LNCaP clone FGC (cell line): ENCODE measurements at regions not wholly inside any gene's neighbourhood (a gene's known extent, or its start where the extent isn't known, plus 50 kb on each side); places are given as distances from the start of the nearest gene placed in this dataset.
"Not testable (repeated sequence)": the region's sequence is repeated elsewhere in the genome, so short reads cannot be mapped to it uniquely, and the experiment has no call there.

Experiments used
- DNase-seq: peaks from one replicate; pipeline ENCODE4 v3.0.0-alpha.2; 2011; ENCODE audit warnings: low read depth
- H3K4me3 ChIP-seq: 2 replicates; pipeline ENCODE4 v1.5.1; 2011; ENCODE audit warnings: mild to moderate bottlenecking, low read depth, low read length, control low read depth

GRCh38 chr16:18159185-18159584 lies 177.4 kb downstream of the NPIPA8 start:
- DNase-seq, H3K4me3 ChIP-seq: not testable (repeated sequence)

DNA sequence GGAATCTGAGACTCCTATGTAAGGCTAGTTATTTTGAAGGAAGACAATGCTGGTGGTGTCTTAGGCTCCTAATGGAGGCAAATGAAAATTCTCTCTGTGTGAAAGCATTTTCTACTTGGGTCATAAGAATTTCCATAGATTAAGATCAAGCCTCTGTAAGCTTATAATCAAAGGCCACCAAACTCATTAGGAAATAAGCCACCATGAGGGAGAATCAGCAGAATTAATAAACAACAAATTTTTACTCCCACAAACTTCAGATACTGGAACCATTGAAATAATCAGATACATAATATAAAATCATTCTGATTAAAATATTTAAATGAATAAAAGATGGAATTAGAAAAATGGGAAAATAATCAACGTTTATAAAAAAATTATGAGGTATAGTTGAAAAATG lies 178.7 kb downstream of the NPIPA8 start:
- not testable (repeated sequence) for DNase-seq, H3K4me3 ChIP-seq

DNA sequence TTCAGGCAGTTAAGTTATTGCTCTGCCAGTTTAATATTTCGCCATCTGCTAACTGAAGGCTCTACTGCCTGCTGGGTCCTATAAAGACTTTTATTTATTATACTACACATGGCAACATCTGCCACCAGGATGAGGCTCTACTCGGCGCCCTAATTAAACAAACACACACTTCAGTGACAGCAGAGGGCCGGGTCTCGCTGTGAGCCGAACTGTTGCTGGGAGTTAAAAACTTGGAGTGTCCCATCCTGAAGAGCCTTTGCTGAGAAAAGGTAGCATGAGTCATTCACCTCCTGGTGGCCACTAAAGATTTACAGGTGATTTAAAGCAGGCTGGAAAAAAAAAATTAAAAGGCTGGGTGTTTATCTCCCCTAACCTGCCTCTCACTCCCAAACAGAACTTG lies 183.7 kb downstream of the NPIPA8 start:
- not testable (repeated sequence) for DNase-seq, H3K4me3 ChIP-seq

- not testable (repeated sequence) for H3K4me3 ChIP-seq, DNase-seq
Measured at GRCh38 chr16:18148132-18148531, 188.4 kb downstream of the NPIPA8 start.

- DNase-seq: not testable (repeated sequence)
Measured at GRCh38 chr16:18146601-18147142, 189.9 kb downstream of the NPIPA8 start.

GRCh38 chr16:18142066-18142465 lies 194.5 kb downstream of the NPIPA8 start:
- not testable (repeated sequence) for DNase-seq, H3K4me3 ChIP-seq

More at GRCh38 chr16:18146601-18147142, 189.9 kb downstream of the NPIPA8 start:
- not testable (repeated sequence) for H3K4me3 ChIP-seq

GRCh38 chr16:18136288-18136687 lies 200.2 kb downstream of the NPIPA8 start:
- not testable (repeated sequence) for DNase-seq, H3K4me3 ChIP-seq

DNA sequence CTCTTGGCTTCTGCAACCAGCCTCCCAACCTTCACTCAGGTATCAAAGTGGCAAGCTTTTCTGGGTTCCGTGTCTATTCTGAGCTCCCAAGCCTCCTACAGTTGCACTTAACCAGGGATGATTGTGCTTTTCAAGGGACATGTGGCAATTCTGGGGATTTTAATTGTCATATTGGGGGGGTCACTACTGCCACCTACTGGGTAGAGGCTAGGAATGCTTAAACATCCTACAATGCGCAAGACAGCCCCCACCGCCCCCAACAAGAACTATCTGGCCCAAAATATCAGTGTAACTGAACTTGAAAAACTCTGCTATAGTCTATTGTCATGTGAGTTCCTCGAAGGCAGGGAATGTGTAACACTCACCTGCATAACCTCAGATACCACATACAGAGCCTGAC lies 201.5 kb downstream of the NPIPA8 start:
- not testable (repeated sequence) for H3K4me3 ChIP-seq, DNase-seq

- DNase-seq, H3K4me3 ChIP-seq: not testable (repeated sequence)
Measured at GRCh38 chr16:18131587-18131986, 204.9 kb downstream of the NPIPA8 start.

- DNase-seq, H3K4me3 ChIP-seq: not testable (repeated sequence)
Measured at GRCh38 chr16:18130478-18131120, 205.9 kb downstream of the NPIPA8 start.

DNA sequence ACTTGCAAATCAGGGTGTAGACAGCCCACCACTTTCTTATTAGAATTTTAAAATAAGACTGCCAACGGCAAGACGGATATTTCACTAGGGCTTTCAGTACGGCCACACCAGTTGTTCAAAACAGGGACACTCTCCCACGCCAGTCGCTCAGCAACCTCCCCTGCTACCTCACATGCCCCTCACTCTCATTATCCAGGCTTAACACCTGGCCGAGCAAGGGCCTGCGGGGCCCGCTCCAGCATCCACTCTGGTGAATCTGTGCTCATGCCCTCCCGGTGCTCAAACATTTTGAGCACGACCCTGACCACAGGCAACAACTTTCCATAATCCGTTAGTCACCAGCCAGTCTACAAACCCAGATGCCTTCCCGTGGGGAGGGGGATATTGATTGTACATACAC lies 209.5 kb downstream of the NPIPA8 start:
- H3K4me3 ChIP-seq, DNase-seq: not testable (repeated sequence)

- DNase-seq, H3K4me3 ChIP-seq: not testable (repeated sequence)
Measured at GRCh38 chr16:18119092-18119491, 217.4 kb downstream of the NPIPA8 start.

GRCh38 chr16:18118684-18119083 lies 217.9 kb downstream of the NPIPA8 start:
- not testable (repeated sequence) for DNase-seq, H3K4me3 ChIP-seq

- H3K4me3 ChIP-seq, DNase-seq: not testable (repeated sequence)
Measured at GRCh38 chr16:18118071-18118470, 218.5 kb downstream of the NPIPA8 start.

DNA sequence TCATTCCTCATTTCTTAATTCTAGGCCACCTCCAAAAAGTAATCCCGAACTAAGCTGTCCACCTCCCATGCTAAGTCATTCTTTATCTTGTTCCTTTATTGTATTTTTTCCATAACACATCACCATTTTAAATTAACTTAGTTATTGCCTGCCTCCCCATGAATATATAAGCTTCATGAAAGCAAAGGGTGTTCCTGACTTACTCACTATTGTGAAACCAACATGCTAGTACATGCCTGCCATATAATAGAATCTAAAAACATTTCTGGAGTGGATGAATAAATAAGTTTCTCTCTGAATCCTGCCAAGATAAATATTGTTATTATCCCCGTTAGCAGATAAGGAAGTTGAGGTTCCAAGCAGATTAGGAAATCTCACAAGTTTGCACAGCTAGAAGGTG lies 232.1 kb downstream of the NPIPA8 start:
- not testable (repeated sequence) for H3K4me3 ChIP-seq, DNase-seq

- not testable (repeated sequence) for DNase-seq, H3K4me3 ChIP-seq
Measured at GRCh38 chr16:18101077-18101476, 235.5 kb downstream of the NPIPA8 start.

DNA sequence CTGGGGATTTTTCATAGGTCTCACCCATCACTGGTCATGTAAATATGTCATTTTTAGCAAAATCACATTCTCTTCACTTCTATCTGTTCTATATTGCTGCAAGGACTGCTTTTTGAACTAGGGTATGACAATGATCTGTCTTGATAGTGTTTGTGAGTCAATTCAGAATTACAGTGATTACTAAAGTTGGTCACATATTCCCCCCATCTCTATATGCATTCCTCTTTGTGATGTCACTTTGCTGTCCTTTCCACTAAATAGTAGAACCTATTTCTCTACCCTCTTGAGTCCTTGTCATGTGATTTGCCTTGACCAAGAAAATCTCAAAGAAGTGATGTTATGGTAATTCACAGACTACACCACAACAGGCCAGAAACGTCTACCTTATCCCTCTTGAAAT lies 243.9 kb downstream of the NPIPA8 start:
- DNase-seq, H3K4me3 ChIP-seq: not testable (repeated sequence)

GRCh38 chr16:18080658-18081363 lies 255.7 kb downstream of the NPIPA8 start:
- not testable (repeated sequence) for DNase-seq, H3K4me3 ChIP-seq

DNA sequence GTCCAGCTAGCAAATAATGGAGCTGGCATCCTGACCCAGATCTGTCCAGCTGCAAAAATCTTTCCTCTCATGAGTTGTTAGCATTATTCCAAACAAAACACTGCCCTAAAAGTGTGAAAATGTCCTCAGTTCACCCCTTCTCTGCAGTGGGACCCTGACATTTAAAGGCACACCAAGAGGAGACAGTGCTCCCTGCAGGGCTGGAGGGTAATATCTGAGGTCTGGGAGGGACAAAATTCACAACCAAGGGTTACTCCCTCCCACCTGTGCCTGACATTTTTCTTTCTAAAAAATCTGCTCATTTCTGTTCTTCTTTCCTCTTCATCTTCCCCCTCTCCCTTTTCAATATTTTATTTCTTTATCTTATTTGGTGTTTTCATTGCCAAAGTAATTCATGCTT lies 258.6 kb downstream of the NPIPA8 start:
- H3K4me3 ChIP-seq, DNase-seq: not testable (repeated sequence)
